DND-41 (cell line): ENCODE measurements at regions not wholly inside any gene's neighbourhood (a gene's known extent, or its start where the extent isn't known, plus 50 kb on each side); places are given as distances from the start of the nearest gene placed in this dataset.

Experiments used
- EZH2 ChIP-seq: IDR thresholded peaks from 3 replicates; pipeline ENCODE4 v1.6.1; 2012; ENCODE audit warnings: borderline replicate concordance, low read depth, mild to moderate bottlenecking, moderate library complexity, low read length, inconsistent platforms; ENCODE audit not compliant: severe bottlenecking
- TF ChIP-seq, protein P1 (sequence below): IDR thresholded peaks from 2 replicates; pipeline ENCODE4 v1.5.1; 2012; ENCODE audit warnings: borderline replicate concordance, low read length, moderate library complexity, mild to moderate bottlenecking; ENCODE audit not compliant: poor library complexity, severe bottlenecking; ENCODE audit errors: extremely low read depth

- TF ChIP-seq, protein P1, sequence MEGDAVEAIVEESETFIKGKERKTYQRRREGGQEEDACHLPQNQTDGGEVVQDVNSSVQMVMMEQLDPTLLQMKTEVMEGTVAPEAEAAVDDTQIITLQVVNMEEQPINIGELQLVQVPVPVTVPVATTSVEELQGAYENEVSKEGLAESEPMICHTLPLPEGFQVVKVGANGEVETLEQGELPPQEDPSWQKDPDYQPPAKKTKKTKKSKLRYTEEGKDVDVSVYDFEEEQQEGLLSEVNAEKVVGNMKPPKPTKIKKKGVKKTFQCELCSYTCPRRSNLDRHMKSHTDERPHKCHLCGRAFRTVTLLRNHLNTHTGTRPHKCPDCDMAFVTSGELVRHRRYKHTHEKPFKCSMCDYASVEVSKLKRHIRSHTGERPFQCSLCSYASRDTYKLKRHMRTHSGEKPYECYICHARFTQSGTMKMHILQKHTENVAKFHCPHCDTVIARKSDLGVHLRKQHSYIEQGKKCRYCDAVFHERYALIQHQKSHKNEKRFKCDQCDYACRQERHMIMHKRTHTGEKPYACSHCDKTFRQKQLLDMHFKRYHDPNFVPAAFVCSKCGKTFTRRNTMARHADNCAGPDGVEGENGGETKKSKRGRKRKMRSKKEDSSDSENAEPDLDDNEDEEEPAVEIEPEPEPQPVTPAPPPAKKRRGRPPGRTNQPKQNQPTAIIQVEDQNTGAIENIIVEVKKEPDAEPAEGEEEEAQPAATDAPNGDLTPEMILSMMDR: peak; percentile 14
- no peak for TF ChIP-seq EZH2
Observed at GRCh38 chr2:242029422-242030225, 160.1 kb downstream of the RTP5 start.
